ENCODE measurements at regions not wholly inside any gene's neighbourhood (a gene's known extent, or its start where the extent isn't known, plus 50 kb on each side); places are given as distances from the start of the nearest gene placed in this dataset.

- H3K36me3 Mint-ChIP-seq (ENCODE audit: low read depth, unreplicated experiment): peaks cover 18% of the 10 kb centered on the region
- H3K27me3 Mint-ChIP-seq (ENCODE audit: unreplicated experiment): peaks cover 15% of the 10 kb centered on the region
- H3K27ac Mint-ChIP-seq (ENCODE audit: unreplicated experiment): no peak overlapping the region
- H3K9me3 Mint-ChIP-seq (ENCODE audit: unreplicated experiment): no peaks in the 10 kb centered on the region
- TF ChIP-seq CTCF (IDR thresholded peaks at IDR 0.05; ENCODE audit: unreplicated experiment): no peak
- no peak overlapping the region for H3K4me3 Mint-ChIP-seq (ENCODE audit: unreplicated experiment)
- H3K4me1 Mint-ChIP-seq (ENCODE audit: unreplicated experiment): peaks cover 3% of the 10 kb centered on the region
- no peak for DNase-seq (ENCODE audit: low spot score)
Observed at GRCh38 chr17:77506371-77506991, 365.7 kb downstream of the SEC14L1 start.

- H3K4me3 Mint-ChIP-seq (ENCODE audit: unreplicated experiment): no peak overlapping the region
- peaks cover 17% of the 10 kb centered on the region for H3K36me3 Mint-ChIP-seq (ENCODE audit: low read depth, unreplicated experiment)
- TF ChIP-seq CTCF (IDR thresholded peaks at IDR 0.05; ENCODE audit: unreplicated experiment): no peak
- H3K27ac Mint-ChIP-seq (ENCODE audit: unreplicated experiment): no peak overlapping the region
- H3K9me3 Mint-ChIP-seq (ENCODE audit: unreplicated experiment): no peaks in the 10 kb centered on the region
- no peak for DNase-seq (ENCODE audit: low spot score)
- H3K4me1 Mint-ChIP-seq (ENCODE audit: unreplicated experiment): peaks cover 3% of the 10 kb centered on the region
- H3K27me3 Mint-ChIP-seq (ENCODE audit: unreplicated experiment): peaks cover 13% of the 10 kb centered on the region
Observed at GRCh38 chr17:77507111-77507885, 366.5 kb downstream of the SEC14L1 start.

GRCh38 chr17:77508047-77508715 is 367.4 kb downstream of the SEC14L1 start:
- no peak for DNase-seq (ENCODE audit: low spot score)
- no peak for TF ChIP-seq CTCF (IDR thresholded peaks at IDR 0.05; ENCODE audit: unreplicated experiment)

GRCh38 chr17:77509089-77509488 is 368.3 kb downstream of the SEC14L1 start:
- Mint-ChIP-seq H3K4me3 (ENCODE audit: unreplicated experiment) (no peak overlapping the region), H3K9me3 (ENCODE audit: unreplicated experiment) (no peaks in the 10 kb centered on the region), H3K27ac (ENCODE audit: unreplicated experiment) (no peak overlapping the region), H3K27me3 (ENCODE audit: unreplicated experiment) (peaks cover 4% of the 10 kb centered on the region), H3K4me1 (ENCODE audit: unreplicated experiment) (no peaks in the 10 kb centered on the region), H3K36me3 (ENCODE audit: low read depth, unreplicated experiment) (peaks cover 23% of the 10 kb centered on the region)
- no peak for DNase-seq (ENCODE audit: low spot score)
- TF ChIP-seq CTCF (IDR thresholded peaks at IDR 0.05; ENCODE audit: unreplicated experiment): no peak

More at GRCh38 chr17:77508047-77508715, 367.4 kb downstream of the SEC14L1 start:
- Mint-ChIP-seq H3K27me3 (ENCODE audit: unreplicated experiment) (peaks cover 7% of the 10 kb centered on the region), H3K36me3 (ENCODE audit: low read depth, unreplicated experiment) (peaks cover 21% of the 10 kb centered on the region), H3K4me3 (ENCODE audit: unreplicated experiment) (no peak overlapping the region), H3K27ac (ENCODE audit: unreplicated experiment) (no peak overlapping the region), H3K4me1 (ENCODE audit: unreplicated experiment) (no peaks in the 10 kb centered on the region), H3K9me3 (ENCODE audit: unreplicated experiment) (no peaks in the 10 kb centered on the region)
